ENCODE measurements at regions not wholly inside any gene's neighbourhood (a gene's known extent, or its start where the extent isn't known, plus 50 kb on each side); places are given as distances from the start of the nearest gene placed in this dataset.

DNA sequence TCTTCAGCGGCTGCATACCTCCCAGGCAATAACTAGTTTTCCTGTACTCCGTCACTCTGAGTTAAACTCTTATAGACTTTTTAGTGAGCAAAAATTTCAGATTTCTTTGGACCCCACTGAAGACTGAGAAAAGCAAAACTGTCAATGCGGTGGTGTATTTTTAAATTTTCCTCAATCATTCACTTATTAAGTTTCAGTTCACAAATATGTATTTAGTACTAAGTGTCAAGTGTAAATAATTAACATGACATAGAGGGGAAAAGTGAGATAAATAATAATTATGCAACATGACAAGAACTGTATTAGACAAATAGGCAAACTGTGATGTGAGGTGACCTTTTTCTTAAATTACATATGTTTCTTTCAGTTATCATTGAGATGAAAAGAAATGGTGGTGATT, 124.4 kb downstream of the NAF1 start:
- intact Hi-C loops (cut with micrococcal nuclease; ENCODE audit: unreplicated experiment) = no loop called here
- H3K4me1 ChIP-seq (ENCODE audit: insufficient read depth, low read length, poor library complexity, severe bottlenecking) = no peaks in the 10 kb centered on the region
- no peaks in the 10 kb centered on the region for H3K36me3 ChIP-seq (ENCODE audit: insufficient read depth, low read length, poor library complexity, severe bottlenecking)
- no peak overlapping the region for H3K4me3 ChIP-seq (ENCODE audit: low read depth, low read length, poor library complexity, severe bottlenecking)
- ChIA-PET POLR2A (ENCODE audit: low non-redundant PET) (no interaction called here), CTCF (no interaction called here)
- no peaks in the 10 kb centered on the region for H3K27me3 ChIP-seq (replicated peaks; ENCODE audit: insufficient read depth, low read depth, low read length, poor library complexity)
- DNase-seq (ENCODE audit: low spot score) = no peak
- H3K9me3 ChIP-seq (ENCODE audit: low read depth, low read length, poor library complexity, severe bottlenecking) = peaks cover 5% of the 10 kb centered on the region
- no peak overlapping the region for H3K27ac ChIP-seq (ENCODE audit: low read depth, low read length, poor library complexity, severe bottlenecking)
- TF ChIP-seq, protein P1, sequence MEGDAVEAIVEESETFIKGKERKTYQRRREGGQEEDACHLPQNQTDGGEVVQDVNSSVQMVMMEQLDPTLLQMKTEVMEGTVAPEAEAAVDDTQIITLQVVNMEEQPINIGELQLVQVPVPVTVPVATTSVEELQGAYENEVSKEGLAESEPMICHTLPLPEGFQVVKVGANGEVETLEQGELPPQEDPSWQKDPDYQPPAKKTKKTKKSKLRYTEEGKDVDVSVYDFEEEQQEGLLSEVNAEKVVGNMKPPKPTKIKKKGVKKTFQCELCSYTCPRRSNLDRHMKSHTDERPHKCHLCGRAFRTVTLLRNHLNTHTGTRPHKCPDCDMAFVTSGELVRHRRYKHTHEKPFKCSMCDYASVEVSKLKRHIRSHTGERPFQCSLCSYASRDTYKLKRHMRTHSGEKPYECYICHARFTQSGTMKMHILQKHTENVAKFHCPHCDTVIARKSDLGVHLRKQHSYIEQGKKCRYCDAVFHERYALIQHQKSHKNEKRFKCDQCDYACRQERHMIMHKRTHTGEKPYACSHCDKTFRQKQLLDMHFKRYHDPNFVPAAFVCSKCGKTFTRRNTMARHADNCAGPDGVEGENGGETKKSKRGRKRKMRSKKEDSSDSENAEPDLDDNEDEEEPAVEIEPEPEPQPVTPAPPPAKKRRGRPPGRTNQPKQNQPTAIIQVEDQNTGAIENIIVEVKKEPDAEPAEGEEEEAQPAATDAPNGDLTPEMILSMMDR (conservative IDR thresholded peaks at IDR 0.05; ENCODE audit: low read depth, low read length) = no peak
- TF ChIP-seq EZH2 (IDR thresholded peaks at IDR 0.05; ENCODE audit: borderline replicate concordance, low read depth, low read length, poor library complexity, severe bottlenecking) = no peak
- BruUV-seq (replicated peaks) = no TSS peak

DNA sequence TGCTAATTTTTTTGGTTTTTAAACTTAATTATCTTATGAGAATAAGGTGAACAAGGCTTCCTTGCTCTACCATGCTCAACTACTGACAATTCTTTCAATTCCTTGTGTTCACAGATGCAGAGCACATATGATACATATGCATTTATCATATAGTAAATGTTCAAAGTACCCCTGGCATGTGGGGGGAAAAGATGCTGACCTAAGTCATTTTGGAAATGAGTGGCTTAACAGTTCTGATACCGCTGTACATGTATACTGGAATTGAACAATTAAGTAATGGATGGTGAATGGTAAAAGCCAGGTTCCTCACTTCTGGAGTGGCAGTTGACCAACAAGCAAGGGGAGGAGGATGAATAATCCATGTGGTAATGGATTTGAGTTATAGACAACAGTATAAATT, 149.6 kb downstream of the NAF1 start:
- Histone ChIP-seq H3K36me3 (ENCODE audit: insufficient read depth, low read length, poor library complexity, severe bottlenecking) (no peaks in the 10 kb centered on the region), H3K27me3 (replicated peaks; ENCODE audit: insufficient read depth, low read depth, low read length, poor library complexity) (no peaks in the 10 kb centered on the region), H3K4me1 (ENCODE audit: insufficient read depth, low read length, poor library complexity, severe bottlenecking) (no peaks in the 10 kb centered on the region), H3K4me3 (ENCODE audit: low read depth, low read length, poor library complexity, severe bottlenecking) (no peak overlapping the region), H3K27ac (ENCODE audit: low read depth, low read length, poor library complexity, severe bottlenecking) (no peak overlapping the region), H3K9me3 (ENCODE audit: low read depth, low read length, poor library complexity, severe bottlenecking) (no peaks in the 10 kb centered on the region)
- no peak for DNase-seq (ENCODE audit: low spot score)
- intact Hi-C loops (cut with micrococcal nuclease; ENCODE audit: unreplicated experiment) = no loop called here
- TF ChIP-seq, protein P1 (conservative IDR thresholded peaks at IDR 0.05; ENCODE audit: low read depth, low read length) = no peak
- ChIA-PET CTCF (no interaction called here), POLR2A (ENCODE audit: low non-redundant PET) (no interaction called here)
- BruUV-seq (replicated peaks) = no TSS peak

DNA sequence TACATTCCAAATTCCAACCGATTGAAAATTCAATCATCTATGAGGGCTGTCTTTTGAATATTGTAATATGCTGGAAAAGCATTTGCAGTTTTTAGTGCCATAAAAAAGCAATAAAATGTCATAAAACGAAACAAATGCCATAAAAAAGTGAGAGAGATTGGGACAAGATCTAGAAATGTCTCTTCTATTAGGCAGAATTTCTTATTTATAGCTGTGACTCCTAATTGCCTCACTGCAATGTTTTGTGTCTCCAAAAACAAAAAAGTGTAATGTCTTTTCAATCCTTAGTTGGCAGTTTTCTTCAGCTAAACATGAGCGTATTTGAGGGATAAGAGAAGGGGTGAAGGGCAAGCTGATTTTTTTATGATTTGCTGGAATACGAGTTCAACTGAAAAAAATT, 153.9 kb downstream of the NAF1 start:
- H3K4me1 ChIP-seq (ENCODE audit: insufficient read depth, low read length, poor library complexity, severe bottlenecking) = no peaks in the 10 kb centered on the region
- H3K9me3 ChIP-seq (ENCODE audit: low read depth, low read length, poor library complexity, severe bottlenecking) = no peaks in the 10 kb centered on the region
- no TSS peak for BruUV-seq (replicated peaks)
- TF ChIP-seq EZH2 (IDR thresholded peaks at IDR 0.05; ENCODE audit: borderline replicate concordance, low read depth, low read length, poor library complexity, severe bottlenecking) = no peak
- TF ChIP-seq, protein P1 (conservative IDR thresholded peaks at IDR 0.05; ENCODE audit: low read depth, low read length) = no peak
- no peak for DNase-seq (ENCODE audit: low spot score)
- no peaks in the 10 kb centered on the region for H3K36me3 ChIP-seq (ENCODE audit: insufficient read depth, low read length, poor library complexity, severe bottlenecking)
- CTCF ChIA-PET = no interaction called here
- no peak overlapping the region for H3K4me3 ChIP-seq (ENCODE audit: low read depth, low read length, poor library complexity, severe bottlenecking)
- H3K27me3 ChIP-seq (replicated peaks; ENCODE audit: insufficient read depth, low read depth, low read length, poor library complexity) = no peaks in the 10 kb centered on the region
- POLR2A ChIA-PET (ENCODE audit: low non-redundant PET) = no interaction called here
- no peak overlapping the region for H3K27ac ChIP-seq (ENCODE audit: low read depth, low read length, poor library complexity, severe bottlenecking)
- intact Hi-C loops (cut with micrococcal nuclease; ENCODE audit: unreplicated experiment) = no loop called here

All from A673 (cell line).